GM15510 (cell line): ENCODE measurements at regions not wholly inside any gene's neighbourhood (a gene's known extent, or its start where the extent isn't known, plus 50 kb on each side); places are given as distances from the start of the nearest gene placed in this dataset.

Source experiments
- POLR2A ChIP-seq: IDR thresholded peaks from 3 replicates; pipeline ENCODE4 v1.6.1; 2011; ENCODE audit warnings: borderline replicate concordance; ENCODE audit not compliant: insufficient read length; ENCODE audit errors: extremely low read depth

DNA sequence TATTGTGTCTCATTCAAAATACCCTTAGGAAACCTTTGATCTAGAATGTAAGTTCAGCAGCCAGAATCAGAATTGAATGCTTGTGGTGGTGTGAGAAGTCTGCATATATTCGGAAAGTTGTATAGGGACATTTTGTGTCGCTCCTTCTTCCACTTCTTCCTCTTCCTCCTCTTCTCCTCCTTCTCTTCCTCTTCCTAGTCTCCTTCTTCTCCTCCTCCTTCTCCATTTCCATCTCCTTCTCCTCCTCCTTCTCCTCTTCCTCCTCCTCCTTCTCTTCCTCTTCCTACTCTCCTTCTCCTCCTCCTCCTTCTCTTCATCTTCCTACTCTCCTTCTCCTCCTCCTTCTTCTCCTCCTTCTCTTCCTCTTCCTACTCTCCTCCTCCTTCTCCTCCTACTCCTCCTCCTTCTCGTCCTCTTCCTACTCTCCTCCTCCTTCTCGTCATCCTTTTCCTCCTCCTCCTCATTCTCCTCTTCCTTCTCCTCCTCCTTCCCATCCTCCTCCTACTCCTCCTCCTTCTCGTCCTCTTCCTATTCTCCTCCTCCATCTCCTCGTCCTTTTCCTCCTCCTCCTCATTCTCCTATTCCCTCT lies 749.3 kb upstream of the GOLIM4 start:
- no peak for TF ChIP-seq POLR2A

DNA sequence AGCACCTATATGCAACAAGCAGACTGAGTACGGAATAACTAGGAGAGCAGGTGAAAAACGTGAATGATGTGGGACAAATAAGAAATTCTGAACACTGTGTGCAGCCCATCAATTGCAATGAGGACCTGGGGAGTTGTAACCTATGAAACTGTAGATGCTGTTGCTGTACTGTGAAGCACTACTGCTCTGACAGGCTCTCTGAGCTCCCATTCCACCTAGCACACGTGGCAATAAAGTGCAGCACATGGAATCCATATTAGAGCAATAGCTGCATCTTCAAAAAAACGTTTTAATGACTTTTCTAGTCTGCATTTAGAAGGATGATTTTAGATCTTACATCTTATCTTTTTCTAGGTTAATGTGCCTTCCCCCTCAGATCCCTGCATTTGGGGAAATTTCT lies 748.7 kb upstream of the GOLIM4 start:
- TF ChIP-seq POLR2A, result no peak

DNA sequence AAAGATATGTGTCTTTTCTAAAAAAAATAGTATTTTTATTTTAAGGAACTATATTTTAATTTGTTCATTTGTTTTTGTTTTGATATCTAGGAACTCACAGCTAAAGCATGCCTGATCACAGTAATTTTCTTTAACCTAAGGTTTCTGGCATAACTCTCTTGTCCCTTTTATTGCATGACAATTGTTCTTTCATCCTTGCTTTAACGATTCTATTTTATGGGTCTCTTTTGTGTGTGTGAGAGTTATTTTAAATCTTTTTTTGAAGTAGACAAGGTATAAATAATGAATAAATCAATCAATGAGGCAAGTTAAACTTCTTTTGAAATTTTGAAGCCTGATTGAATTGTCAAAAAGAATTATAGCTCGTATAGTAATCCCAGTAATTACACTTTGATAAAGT lies 747.8 kb upstream of the GOLIM4 start:
- TF ChIP-seq POLR2A, result no peak

DNA sequence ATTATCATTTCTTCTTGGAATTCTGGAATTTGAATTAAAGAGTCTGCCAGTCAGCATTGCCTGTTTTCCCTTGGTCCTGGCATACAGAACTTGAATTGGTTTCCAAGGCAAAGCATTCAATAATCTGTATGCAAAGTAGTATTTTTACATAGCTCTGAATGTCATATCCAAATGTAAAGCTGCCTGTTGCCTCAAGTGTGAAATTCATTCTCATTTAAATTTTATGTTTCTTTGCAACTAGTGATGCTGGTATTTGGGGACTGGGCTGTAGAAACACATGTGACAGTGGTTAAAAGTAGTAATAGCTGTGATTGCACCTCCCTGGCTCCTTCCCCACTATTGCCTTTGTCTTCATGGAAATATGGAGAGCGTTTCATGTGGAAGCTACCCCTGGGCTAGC lies 743.9 kb upstream of the GOLIM4 start:
- no peak for TF ChIP-seq POLR2A

DNA sequence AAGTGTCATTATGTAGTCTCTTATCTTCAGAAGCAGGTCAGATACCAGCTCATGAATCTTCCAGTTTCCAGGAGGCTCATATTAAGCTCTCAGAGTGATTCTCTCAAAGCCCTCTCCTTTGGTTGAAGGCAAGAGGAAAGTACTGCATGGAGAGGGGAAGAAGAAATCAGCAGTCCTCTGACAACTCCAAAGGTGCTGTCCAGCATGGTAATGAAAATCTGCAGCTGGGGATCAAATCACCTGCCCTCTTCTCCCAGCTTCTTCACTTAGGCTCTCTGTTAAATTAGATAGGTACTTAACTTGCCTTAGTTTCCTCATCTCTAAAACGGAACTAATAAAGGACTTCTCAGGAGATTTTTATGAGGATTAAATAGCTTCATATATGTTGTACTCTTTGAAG lies 738.8 kb upstream of the GOLIM4 start:
- TF ChIP-seq POLR2A, result no peak

DNA sequence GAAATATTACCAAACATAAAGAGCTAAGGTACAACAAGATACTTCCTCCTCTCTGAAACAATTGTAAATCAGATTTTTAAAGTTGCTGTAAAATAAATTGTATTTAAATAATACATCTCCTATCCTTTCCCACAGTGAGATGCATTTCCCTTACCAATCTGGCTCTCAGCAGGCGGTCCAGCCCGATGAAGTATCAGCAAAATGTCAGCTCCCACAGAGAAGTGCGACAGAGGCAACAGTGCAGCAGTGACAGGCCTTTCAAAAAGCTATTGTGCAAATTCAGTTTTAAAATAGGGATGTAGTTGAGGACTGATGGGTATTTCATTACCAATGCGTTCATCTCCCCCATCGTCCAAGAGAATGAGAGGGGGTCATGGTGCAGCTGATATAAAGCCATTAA lies 733.2 kb upstream of the GOLIM4 start:
- TF ChIP-seq POLR2A, result no peak

DNA sequence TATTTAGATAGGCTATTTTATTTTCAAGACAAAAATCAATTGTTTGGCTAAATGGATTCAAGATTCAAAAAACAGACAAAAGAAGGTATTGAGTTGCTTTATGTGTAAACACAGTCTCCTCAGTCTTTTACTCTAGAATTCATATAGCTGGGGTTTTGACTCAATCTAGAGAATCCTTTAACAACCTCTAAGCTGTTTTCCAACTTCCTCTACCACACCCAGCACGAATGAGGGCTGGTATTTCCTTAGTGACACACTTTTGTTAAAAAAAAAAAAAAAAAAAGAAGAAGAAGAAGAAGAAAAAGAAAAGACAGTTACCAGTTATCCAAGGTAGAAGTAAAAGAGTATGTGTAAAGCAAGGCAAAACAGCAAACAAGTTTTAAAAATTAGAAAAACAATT lies 732.8 kb upstream of the GOLIM4 start:
- TF ChIP-seq POLR2A, result no peak

DNA sequence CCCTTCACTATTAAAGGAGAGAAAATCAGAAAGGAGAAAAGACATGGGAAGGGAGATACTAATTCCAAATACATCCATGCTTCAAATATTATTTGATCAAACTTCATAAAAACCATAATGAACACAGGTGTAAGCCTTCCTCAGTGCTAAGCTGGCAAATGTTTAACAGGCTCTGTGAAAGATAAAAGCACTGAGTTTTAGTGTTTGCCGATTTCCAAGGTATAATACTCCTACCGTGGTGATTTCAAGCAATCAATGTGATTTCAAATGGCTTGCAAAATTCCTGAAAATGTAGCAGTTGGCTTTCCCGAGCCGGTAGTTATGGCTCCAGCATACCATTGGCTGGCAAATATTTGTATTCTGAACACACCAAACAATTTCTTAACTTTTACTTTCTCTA lies 732.3 kb upstream of the GOLIM4 start:
- no peak for TF ChIP-seq POLR2A

DNA sequence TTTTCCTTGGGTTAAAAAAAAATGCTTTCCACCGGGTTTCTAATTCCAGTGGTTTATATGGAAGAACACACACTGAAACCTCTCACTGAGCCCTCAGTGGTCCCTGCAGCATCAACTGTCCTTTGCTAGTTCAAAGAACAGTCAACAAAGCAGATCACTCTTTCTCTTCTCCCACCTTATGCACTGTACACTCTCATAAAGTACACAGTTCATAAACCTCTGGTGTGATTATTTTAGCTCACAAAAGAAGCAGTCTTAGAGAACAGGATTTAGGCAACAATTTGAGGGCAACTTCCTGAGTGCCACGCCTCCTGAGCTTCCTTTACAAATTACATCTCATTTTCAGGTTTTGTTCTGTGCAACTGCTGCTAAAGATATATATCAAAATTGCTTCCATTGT lies 728.4 kb upstream of the GOLIM4 start:
- no peak for TF ChIP-seq POLR2A

DNA sequence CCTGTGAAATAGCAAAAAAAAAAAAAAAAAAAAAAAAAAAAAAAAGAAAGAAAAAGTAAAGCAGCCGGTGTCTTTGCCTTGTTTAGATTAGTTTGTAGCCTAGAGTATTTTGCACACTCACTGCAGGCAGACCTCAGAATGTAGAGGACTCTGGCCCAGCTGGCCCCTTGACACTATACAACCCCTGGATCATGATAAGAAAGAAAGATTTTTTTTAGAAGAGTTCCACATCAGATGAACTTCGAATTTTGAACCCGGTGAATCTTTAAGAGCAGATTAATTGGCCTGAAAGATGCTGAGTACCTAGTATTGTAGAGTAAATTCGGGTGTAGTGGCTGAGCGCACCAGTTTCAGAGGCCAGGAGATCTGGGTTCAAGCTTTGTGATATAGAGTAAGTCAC lies 727.7 kb upstream of the GOLIM4 start:
- no peak for TF ChIP-seq POLR2A

DNA sequence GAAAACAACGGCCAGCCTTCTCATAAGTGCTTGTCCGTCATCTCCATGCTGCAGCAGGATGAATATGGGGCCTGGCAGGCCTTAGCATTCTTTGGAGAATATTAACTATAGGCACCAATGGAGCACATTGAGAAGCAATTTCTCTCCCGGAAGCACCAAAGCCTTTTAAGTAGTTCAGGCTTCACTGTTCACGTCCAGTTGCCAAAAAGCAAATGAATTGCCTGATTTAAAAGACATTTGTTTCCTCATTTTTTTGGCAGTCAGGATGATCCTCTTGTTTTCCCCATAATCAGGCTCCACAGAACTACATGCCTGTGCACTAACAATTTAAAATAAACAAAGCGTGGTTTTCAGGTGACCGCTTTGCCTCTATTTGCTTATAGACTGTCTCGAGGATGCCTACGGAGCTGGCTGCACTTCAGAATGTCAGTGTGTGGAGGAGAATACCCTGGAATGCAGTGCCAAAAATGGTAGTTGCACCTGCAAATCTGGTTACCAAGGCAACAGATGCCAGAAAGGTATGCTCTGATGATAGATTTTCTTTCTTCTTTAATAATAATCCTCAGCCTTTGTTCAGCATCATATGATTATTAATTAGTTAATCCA lies 725.2 kb upstream of the GOLIM4 start:
- no peak for TF ChIP-seq POLR2A

DNA sequence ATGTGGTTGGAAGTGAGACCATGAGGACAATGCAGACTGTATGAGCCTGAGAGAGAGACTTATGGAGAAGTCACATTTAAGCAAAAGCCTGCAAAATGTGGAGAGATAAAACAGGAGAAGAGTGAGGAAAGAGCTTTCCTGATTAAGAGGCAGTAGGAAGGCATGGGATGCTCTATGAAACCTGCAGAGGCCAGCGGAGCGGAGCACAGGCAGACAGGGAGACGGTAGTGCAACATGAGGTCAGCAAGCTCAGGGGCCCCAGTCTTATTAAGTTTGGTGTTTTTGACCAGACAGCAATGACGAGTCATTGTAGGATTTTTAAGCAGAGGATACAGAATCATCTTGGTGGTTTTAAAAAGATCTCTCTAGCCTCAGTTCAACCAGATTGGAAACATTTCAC lies 721.5 kb upstream of the GOLIM4 start:
- no peak for TF ChIP-seq POLR2A

DNA sequence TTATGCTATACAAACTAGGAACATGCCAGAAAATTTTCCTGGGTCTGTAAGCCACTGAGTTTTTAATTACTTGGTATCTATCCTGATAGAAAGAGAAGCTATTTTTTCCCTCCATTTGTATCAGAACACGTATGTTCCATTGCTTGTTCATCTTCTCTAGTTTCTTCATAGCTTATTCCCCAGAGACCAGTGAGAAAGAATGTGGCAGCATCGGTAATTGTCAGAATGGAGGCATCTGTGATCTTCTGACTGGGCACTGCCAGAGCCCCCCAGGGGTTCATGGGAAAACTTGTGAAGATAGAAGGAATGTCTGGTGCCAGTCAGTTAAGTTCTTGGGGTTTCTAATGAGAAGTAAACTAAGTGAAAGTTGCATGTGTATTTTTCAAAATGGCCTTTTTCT lies 720.2 kb upstream of the GOLIM4 start:
- no peak for TF ChIP-seq POLR2A

DNA sequence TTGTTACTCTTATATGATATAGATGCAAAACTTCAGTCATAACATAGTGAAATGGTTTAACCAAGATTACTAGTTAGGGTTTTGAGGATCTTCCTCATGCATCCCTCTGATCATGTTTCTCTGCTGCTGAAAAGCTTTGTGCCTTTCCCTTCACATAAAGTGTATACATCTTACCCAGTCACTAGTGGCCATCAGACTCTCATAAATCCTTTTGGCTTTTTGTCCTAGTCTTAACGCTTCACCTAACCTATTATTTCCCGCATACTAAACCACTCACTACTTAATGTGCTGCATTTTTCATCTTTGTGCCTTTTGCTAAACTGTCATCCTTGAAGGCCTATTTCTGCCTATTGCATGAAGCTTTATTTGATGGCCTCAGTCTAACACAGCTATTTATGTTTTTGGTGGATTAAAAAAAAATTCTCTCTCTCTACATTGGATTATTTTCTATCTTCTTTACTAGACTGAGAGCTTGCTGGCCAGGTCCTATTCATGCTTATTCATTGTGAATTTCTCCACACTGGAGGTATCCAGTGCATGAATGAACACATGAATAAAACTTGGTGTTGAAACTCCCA lies 717.6 kb upstream of the GOLIM4 start:
- TF ChIP-seq POLR2A, result no peak

DNA sequence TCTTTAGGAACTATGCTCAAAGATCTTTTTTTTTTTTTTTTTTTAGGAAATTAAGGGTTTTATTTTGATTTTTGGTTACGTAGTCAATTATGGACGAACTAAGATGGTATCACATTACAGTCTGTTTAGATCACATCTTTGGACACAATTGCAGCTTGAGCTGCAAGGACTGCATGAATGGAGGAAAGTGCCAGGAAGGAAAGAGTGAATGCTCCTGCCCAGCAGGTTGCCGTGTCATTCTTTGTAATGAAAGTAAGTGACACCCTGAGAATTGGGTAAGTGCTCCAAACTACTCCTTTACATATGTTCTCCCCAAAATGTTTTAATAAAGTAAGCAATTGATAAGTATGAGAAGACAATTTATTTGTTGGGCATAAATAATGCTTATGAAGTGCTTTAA lies 716.5 kb upstream of the GOLIM4 start:
- TF ChIP-seq POLR2A, result no peak

DNA sequence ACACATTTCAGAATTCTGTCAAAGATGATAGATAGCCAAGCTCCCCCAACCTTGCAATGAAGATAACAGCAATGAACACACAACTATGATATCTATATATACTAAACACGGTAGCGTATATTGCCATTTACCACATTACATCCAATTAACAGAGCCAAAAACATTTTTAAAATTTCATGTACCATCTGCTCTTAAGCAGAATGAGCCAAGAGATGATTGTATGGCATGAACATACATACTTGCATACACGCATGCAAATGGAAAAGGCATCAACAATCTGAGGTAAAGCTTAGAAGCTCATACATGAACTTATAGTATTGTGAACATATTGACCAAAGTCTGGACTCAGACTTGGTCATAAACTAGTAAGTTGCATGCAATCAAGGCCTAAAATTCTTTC lies 712.9 kb upstream of the GOLIM4 start:
- no peak for TF ChIP-seq POLR2A
